Cardiac fibroblast (primary cell): ENCODE measurements at regions not wholly inside any gene's neighbourhood (a gene's known extent, or its start where the extent isn't known, plus 50 kb on each side); places are given as distances from the start of the nearest gene placed in this dataset.

ENCODE experiments used
- DNase-seq, 2 donors: peaks; one replicate each; pipeline versions ENCODE4 v3.0.0 to v3.0.0-alpha.2; 2010; ENCODE audit warnings: low read depth in 2 of 2
- H3K4me3 ChIP-seq, 2 donors: replicated peaks in 1 of 2; 1 replicate in 1 of 2; 2 replicates in 1 of 2; pipeline ENCODE4 v1.5.1; 2011; ENCODE audit warnings: low read depth in 2 of 2, low read length in 2 of 2, mild to moderate bottlenecking in 2 of 2, moderate library complexity in 1 of 2
- CTCF ChIP-seq: IDR thresholded peaks from one replicate; pipeline ENCODE4 v1.5.1; 2011; ENCODE audit warnings: low read depth, mild to moderate bottlenecking, low read length, inconsistent platforms

DNA sequence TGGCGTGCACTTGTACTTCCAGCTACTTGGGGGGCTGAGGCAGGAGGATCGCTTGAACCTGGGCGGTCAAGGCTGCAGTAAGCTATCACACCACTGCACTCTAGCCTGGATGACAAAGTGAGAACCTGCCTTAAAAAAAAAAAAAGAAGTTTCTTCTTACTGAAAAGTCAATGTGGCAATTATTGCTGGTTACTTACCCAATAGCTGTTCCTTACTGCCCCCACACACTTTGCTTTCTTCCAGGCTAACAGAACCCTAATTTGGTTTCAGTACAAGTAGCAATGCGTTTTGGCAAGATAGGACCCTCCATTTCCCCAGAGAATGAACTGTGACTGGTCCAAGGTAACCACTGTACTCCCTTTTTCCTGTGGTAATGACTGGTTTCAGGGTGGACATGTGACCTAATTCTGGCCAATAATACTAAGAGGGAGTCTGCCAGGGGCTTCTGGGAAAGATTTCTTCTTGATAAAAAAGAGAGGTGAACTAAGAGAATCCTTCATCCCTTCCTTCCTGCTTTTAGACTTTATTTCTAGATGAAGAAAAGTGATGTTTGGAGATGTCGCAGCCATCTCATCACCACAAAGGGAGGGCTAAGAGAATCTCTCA, 58.8 kb upstream of the MSI2 start:
- no peak for DNase-seq
- TF ChIP-seq CTCF: no peak
- no peak overlapping the region for H3K4me3 ChIP-seq

GRCh38 chr17:57201481-57201880, 54.8 kb upstream of the MSI2 start:
- DNase-seq: no peak
- no peak overlapping the region for H3K4me3 ChIP-seq
- no peak for TF ChIP-seq CTCF

DNA sequence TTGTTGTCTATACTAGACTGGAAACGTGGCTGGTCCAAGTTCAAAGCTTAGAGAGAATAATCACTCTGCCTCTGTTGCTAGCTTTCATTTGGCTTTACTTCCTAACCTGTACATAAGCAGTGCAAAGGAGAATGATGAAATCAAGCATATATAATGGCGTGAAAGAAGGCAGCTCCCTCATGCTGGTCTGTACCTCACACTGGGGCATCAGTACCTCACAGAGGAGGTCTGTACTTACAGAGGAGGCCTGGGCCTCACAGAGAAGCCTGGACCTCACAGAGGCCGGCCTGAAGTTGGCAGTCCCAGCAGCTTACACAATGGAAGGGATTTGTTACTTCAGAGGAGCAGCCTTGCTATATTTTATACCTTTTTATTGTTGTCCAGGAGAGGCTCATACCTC, 53.3 kb upstream of the MSI2 start:
- no peak for DNase-seq
- no peak for TF ChIP-seq CTCF

More for the DNA sequence above, 53.3 kb upstream of the MSI2 start:
- no peak overlapping the region for H3K4me3 ChIP-seq
